Head of caudate nucleus (tissue), 42 donors: ENCODE measurements at regions not wholly inside any gene's neighbourhood (a gene's known extent, or its start where the extent isn't known, plus 50 kb on each side); places are given as distances from the start of the nearest gene placed in this dataset.
"Not testable (repeated sequence)": the region's sequence is repeated elsewhere in the genome, so short reads cannot be mapped to it uniquely, and the experiment has no call there.

Experiments used
- DNase-seq, 42 donors: peaks; one replicate each; pipeline versions ENCODE4 v3.0.0 to v3.0.0-alpha.2; 2020 to 2021; ENCODE audit warnings: mixed read lengths in 7 of 42
- intact Hi-C: fragments of 100-400 bp; cut with DNase I; formaldehyde crosslinking; loops from one replicate; pipeline ENCODE4 v1.15.0; 2022

DNA sequence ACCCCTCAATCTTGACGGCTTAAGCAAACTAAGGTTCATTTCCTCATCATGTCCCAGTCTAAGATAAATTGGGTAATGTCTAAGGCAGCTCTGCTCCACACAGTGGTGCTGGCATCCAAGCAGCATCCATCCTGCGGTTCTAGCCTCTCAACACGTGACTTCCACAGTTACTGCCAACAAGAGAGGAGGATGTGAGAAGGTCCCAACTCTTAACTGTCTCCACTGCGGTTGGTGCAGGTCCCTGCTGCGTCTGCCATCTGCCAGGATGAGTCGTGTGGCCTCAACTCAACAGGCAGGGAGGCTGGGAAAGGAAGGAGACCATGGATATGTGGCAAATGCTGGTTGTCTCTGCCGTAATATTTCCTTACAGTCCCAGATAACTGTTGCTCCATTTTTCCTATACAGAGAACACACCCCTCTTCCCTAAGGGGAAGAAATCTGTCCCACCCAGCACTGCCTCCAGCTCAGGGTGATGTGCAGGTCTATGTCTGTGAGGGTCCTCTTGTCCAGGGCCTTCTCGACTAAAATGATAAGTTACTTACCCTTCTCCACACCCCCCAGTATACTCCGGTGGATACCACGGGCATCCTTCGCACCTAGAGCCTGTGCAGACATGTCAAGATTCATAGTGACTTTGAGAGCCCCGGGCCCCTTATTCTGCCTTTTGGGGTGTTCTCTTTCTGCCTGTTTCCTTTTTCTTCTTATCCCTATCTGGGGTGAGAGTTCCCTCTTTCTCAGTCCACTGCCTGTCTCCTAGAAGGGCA, 64.7 kb downstream of the KCNJ18 start:
- peak in 4 of 42 donors; percentile 1 to 28 (median 10) for DNase-seq
- intact Hi-C loops: no loop called here

- DNase-seq, intact Hi-C loops: not testable (repeated sequence)
Observed at GRCh38 chr17:21759636-21760035, 67.3 kb downstream of the KCNJ18 start.

- DNase-seq: peak in 3 of 42 donors; percentile 10 to 33 (median 20)
- intact Hi-C loops: not testable (repeated sequence)
Observed at GRCh38 chr17:21763738-21764340, 71.5 kb downstream of the KCNJ18 start.

DNA sequence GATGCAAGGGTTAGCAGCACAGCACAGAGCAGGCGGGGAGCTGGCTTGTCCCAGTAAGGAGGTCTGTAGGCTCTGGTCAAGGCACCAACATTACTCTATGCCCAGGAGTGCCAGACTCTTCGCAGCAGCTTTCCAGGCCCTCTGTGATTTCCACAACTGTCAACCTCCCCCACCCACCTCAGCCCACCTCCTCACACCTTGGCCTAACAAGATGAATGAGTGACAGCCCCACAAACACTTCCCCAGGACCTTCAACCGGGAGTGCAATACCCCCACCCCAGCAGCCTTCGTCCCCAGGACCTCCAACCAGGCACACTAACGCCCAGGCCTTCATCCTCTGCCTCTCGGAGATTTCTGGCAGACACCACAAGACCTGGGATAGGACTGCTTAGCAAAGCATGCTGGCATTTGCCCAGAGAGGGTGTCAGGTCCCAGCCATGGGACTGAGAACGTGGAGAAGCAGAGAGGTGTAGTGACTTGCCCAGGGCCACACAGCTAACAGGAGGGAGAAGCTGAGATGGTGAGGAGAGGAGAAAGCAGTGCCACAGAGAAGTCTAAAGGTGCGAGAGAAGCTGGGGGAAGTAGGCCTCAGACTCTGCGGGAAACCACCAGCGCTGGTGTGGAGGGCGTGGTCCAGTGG, 73.4 kb downstream of the KCNJ18 start:
- intact Hi-C loops: not testable (repeated sequence)
- DNase-seq: peak in 3 of 42 donors; percentile 7 to 27 (median 7)

- DNase-seq: peak in 2 of 42 donors; percentile 20 to 24
Observed at GRCh38 chr17:21766565-21766964, 74.2 kb downstream of the KCNJ18 start.

GRCh38 chr17:21767162-21768156, 75.1 kb downstream of the KCNJ18 start:
- peak in 3 of 42 donors; percentile 4 to 19 (median 16) for DNase-seq
- intact Hi-C loops: not testable (repeated sequence)

More at GRCh38 chr17:21766565-21766964, 74.2 kb downstream of the KCNJ18 start:
- intact Hi-C loops: not testable (repeated sequence)

- intact Hi-C loops: not testable (repeated sequence)
- peak in 3 of 42 donors; percentile 5 to 21 (median 15) for DNase-seq
Observed at GRCh38 chr17:21768244-21768643, 75.9 kb downstream of the KCNJ18 start.

DNA sequence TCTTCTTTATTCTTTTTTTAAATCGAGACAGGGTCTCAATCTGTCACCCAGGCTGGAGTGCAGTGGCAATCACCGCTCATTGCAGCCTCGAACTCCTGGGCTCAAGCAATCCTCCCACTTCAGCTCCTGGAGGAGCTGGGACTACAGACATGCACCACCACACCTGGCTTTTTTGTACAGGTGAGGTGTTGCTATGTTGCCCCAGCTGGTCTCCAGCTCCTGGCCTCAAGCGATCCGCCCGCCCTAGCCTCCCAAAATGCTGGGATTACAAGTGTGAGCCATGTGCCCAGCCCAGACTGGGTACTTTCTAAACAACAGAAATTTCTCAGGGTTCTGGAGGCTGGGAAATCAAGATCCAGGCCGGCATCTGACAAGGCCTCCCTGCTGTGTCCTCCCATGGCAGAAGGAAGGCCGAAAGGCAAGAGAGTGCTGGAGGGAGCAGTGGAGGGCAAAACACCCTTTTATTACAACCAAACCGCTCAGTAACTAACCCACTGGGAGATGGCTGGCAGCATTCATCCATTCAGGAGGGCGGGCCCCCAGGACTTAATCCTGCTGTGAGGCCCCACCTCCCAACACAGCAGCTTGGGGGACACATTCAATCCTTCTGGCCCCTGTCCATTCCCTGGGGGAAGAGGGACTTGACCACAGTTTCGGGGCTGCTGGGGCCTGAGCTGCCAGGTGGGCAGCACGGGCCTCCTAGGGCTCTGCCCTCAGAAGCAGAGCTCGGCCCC, 76.6 kb downstream of the KCNJ18 start:
- intact Hi-C loops: not testable (repeated sequence)
- peak in 3 of 42 donors; percentile 5 to 33 (median 28) for DNase-seq

- intact Hi-C loops: not testable (repeated sequence)
- DNase-seq: peak in 3 of 42 donors; percentile 10 to 32 (median 18)
Observed at GRCh38 chr17:21769781-21770180, 77.5 kb downstream of the KCNJ18 start.

GRCh38 chr17:21770466-21771446, 78.4 kb downstream of the KCNJ18 start:
- intact Hi-C loops: not testable (repeated sequence)
- peak in 2 of 42 donors; percentile 1 to 3 for DNase-seq

- intact Hi-C loops: no loop called here
Observed at GRCh38 chr17:21772321-21772720, 80.0 kb downstream of the KCNJ18 start.

GRCh38 chr17:21772991-21773713, 80.8 kb downstream of the KCNJ18 start:
- DNase-seq: peak in 1 of 42 donors; percentile 14
- intact Hi-C loops: not testable (repeated sequence)

More at GRCh38 chr17:21772321-21772720, 80.0 kb downstream of the KCNJ18 start:
- peak in 2 of 42 donors; percentile 18 to 23 for DNase-seq

DNA sequence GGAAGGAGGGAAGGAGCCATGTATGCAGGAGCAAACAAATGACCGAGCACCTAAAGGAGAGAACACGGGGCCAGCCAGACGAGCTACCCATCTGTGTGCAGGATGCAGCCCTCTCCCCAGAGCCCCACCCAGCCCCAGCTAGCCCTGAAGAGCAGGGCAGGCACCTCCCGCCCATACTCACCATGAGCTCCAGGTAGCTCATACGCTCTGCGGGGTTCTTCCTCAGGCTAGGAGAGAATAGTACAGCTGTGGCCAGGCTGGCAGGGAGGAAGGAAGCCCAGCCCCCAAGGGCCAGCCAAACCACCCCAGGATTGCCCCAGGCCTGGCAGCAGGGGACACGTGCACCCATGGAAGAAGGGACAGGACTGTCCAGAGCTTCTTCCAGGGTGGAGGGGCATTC, 81.9 kb downstream of the KCNJ18 start:
- DNase-seq: peak in 1 of 42 donors; percentile 4

DNA sequence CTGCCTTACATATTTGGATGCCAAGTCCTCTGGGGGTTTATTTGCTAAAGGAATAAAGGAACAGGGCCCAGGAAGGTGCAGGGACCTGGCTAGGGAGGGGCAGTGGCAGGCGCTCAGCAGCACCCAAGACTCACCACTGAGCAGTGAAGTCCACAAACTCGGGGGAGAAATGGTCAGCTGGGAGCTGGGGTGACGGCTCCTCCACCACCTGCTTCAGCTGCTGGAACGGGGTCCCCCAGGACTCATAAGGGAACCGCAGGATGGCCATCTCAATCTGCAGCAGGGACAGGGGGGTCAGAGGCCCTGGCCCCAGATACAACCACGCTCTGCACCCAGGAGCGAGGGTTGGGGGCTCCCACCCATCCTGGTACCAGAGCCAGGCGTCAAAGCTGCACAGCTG, 83.2 kb downstream of the KCNJ18 start:
- intact Hi-C loops: not testable (repeated sequence)

More for the DNA sequence above, 81.9 kb downstream of the KCNJ18 start:
- intact Hi-C loops: no loop called here

DNA sequence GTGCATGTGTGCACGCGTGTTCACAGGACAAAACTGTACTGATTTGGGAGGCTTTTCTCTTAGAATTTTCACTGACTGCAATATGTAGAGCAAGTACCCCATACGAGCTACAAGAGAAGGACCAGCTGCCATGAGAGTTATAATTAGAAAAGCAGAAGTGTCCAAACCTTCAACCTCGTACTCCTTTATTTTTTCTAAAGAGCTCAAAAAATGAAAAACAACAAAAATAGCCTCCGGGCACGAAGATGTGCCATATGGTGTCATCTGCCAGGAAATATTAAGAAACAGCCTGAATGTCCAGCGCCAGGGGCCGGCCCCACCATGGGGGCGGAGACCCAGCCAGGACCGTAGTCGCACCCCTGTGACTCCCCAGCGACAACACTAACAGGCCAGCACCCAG, 84.6 kb downstream of the KCNJ18 start:
- DNase-seq, intact Hi-C loops: not testable (repeated sequence)

More for the DNA sequence above, 83.2 kb downstream of the KCNJ18 start:
- DNase-seq: peak in 1 of 42 donors; percentile 13

GRCh38 chr17:21778866-21779265, 86.5 kb downstream of the KCNJ18 start:
- intact Hi-C loops: not testable (repeated sequence)
- DNase-seq: peak in 1 of 42 donors; percentile 13
